Caco-2 (cell line): ENCODE measurements at regions not wholly inside any gene's neighbourhood (a gene's known extent, or its start where the extent isn't known, plus 50 kb on each side); places are given as distances from the start of the nearest gene placed in this dataset.

ENCODE experiments used
- BruUV-seq: library from RNA; stranded (reverse); fragments of 400-500 nt; replicated peaks from 2 replicates; lab custom pipeline; 2021; lab: Mats Ljungman, UMichigan
- CTCF ChIA-PET: fragments of 300-600 bp; sonication (Branson Sonifier 250); formaldehyde crosslinking; loops from one replicate; lab custom pipeline; 2022; ENCODE audit warnings: antibody characterized with exemption; lab: Charles Lee
- POLR2A ChIA-PET: fragments of 300-600 bp; sonication (Branson Sonifier 250); formaldehyde crosslinking; loops from one replicate; lab custom pipeline; 2022; ENCODE audit warnings: antibody characterized with exemption; lab: Charles Lee
- DNase-seq, 2 experiments: peaks; one replicate each; pipeline versions ENCODE4 v3.0.0 to v3.0.0-alpha.2; 2020 to 2022
- H3K27me3 ChIP-seq: replicated peaks from 2 replicates; pipeline ENCODE4 v1.6.0; 2011; ENCODE audit warnings: low read length; ENCODE audit not compliant: control insufficient read depth, insufficient read depth
- H3K36me3 ChIP-seq: 2 replicates; pipeline ENCODE4 v1.5.1; 2011; ENCODE audit warnings: low read length; ENCODE audit not compliant: control insufficient read depth, insufficient read depth
- H3K4me1 ChIP-seq: fragments of 250-450 bp; sonication (Bioruptor Pico); 2 replicates; pipeline ENCODE4 v1.5.1; 2020; ENCODE audit warnings: mild to moderate bottlenecking
- H3K4me3 ChIP-seq: 2 replicates; pipeline ENCODE4 v1.5.1; 2011; ENCODE audit warnings: low read depth, mild to moderate bottlenecking, control low read depth, low read length
- H3K9me3 ChIP-seq: fragments of 250-450 bp; sonication (Bioruptor Pico); 2 replicates; pipeline ENCODE4 v1.5.1; 2020; ENCODE audit warnings: mild to moderate bottlenecking, moderate library complexity
- H3K27ac Mint-ChIP-seq: one replicate; pipeline ENCODE4 v1.8.0; 2022; ENCODE audit warnings: mixed read lengths; ENCODE audit not compliant: unreplicated experiment
- H3K27me3 Mint-ChIP-seq: one replicate; pipeline ENCODE4 v1.8.0; 2022; ENCODE audit warnings: mixed read lengths; ENCODE audit not compliant: insufficient read depth, unreplicated experiment
- H3K36me3 Mint-ChIP-seq: one replicate; pipeline ENCODE4 v1.8.0; 2022; ENCODE audit warnings: mild to moderate bottlenecking, mixed read lengths; ENCODE audit not compliant: insufficient read depth, unreplicated experiment
- H3K4me1 Mint-ChIP-seq: one replicate; pipeline ENCODE4 v1.8.0; 2022; ENCODE audit warnings: low read depth, mixed read lengths; ENCODE audit not compliant: unreplicated experiment
- H3K4me3 Mint-ChIP-seq: one replicate; pipeline ENCODE4 v1.8.0; 2022; ENCODE audit warnings: mild to moderate bottlenecking, moderate library complexity, mixed read lengths; ENCODE audit not compliant: unreplicated experiment
- H3K9me3 Mint-ChIP-seq: one replicate; pipeline ENCODE4 v1.8.0; 2022; ENCODE audit warnings: mixed read lengths; ENCODE audit not compliant: unreplicated experiment
- intact Hi-C: fragments of 100-400 bp; cut with micrococcal nuclease; formaldehyde crosslinking; loops from one replicate; pipeline ENCODE4 v1.10.0; 2022; ENCODE audit not compliant: unreplicated experiment
- TF ChIP-seq, protein P1 (sequence below), 2 experiments: fragments of 200-600 bp in 1 of 2; IDR thresholded peaks; 1 replicate in 1 of 2; 2 replicates in 1 of 2; pipeline versions ENCODE4 v1.5.1 to v1.8.0; 2011 to 2022; ENCODE audit warnings: antibody characterized with exemption in 1 of 2, control low read depth in 1 of 2, inconsistent platforms in 1 of 2, low read depth in 1 of 2, low read length in 1 of 2, mild to moderate bottlenecking in 1 of 2, moderate library complexity in 1 of 2; ENCODE audit not compliant: insufficient read depth in 1 of 2, severe bottlenecking in 1 of 2, unreplicated experiment in 1 of 2

DNA sequence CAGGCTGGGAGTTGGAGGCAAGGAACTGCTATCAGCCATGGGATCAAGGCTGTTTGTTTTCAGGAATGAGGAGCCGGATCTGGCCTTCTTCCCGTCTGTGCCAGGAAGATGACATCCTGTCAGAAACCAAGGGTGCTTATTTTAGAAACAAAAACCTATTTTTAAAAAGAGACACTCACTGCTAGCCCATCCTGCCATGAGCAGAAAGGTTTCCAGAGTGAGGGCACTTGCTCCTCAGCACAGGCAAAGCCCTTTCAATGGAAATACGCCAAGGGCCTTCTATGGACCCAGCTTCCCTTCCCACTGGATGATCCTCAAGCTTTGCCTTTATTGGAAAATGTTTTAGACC is 132.6 kb upstream of the FSTL4 start:
- no TSS peak for BruUV-seq
- no peak overlapping the region for H3K4me3 ChIP-seq
- H3K9me3 Mint-ChIP-seq, result no peaks in the 10 kb centered on the region
- no peaks in the 10 kb centered on the region for H3K9me3 ChIP-seq
- CTCF ChIA-PET, result no interaction called here
- H3K4me3 Mint-ChIP-seq, result no peak overlapping the region
- peaks cover 7% of the 10 kb centered on the region; the same call in 1 of the 2 replicates for H3K4me1 ChIP-seq
- TF ChIP-seq, protein P1, sequence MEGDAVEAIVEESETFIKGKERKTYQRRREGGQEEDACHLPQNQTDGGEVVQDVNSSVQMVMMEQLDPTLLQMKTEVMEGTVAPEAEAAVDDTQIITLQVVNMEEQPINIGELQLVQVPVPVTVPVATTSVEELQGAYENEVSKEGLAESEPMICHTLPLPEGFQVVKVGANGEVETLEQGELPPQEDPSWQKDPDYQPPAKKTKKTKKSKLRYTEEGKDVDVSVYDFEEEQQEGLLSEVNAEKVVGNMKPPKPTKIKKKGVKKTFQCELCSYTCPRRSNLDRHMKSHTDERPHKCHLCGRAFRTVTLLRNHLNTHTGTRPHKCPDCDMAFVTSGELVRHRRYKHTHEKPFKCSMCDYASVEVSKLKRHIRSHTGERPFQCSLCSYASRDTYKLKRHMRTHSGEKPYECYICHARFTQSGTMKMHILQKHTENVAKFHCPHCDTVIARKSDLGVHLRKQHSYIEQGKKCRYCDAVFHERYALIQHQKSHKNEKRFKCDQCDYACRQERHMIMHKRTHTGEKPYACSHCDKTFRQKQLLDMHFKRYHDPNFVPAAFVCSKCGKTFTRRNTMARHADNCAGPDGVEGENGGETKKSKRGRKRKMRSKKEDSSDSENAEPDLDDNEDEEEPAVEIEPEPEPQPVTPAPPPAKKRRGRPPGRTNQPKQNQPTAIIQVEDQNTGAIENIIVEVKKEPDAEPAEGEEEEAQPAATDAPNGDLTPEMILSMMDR (IDR thresholded peaks at IDR 0.05; ENCODE audit: insufficient read depth in 1 of 2, low read depth in 1 of 2, low read length in 1 of 2, severe bottlenecking in 1 of 2, unreplicated experiment in 1 of 2), result no peak
- no peaks in the 10 kb centered on the region for H3K36me3 Mint-ChIP-seq
- no peaks in the 10 kb centered on the region for H3K27me3 ChIP-seq
- peaks cover 8% of the 10 kb centered on the region for H3K4me1 Mint-ChIP-seq
- no peaks in the 10 kb centered on the region for H3K36me3 ChIP-seq
- no peak for DNase-seq
- no peak overlapping the region for H3K27ac Mint-ChIP-seq
- POLR2A ChIA-PET, result no interaction called here
- H3K27me3 Mint-ChIP-seq, result no peaks in the 10 kb centered on the region
- intact Hi-C loops, result no loop called here

- CTCF ChIA-PET, result no interaction called here
- POLR2A ChIA-PET, result no interaction called here
- TF ChIP-seq, protein P1 (IDR thresholded peaks at IDR 0.05; ENCODE audit: insufficient read depth in 1 of 2, low read depth in 1 of 2, low read length in 1 of 2, severe bottlenecking in 1 of 2, unreplicated experiment in 1 of 2), result no peak
- Mint-ChIP-seq H3K4me3 (no peak overlapping the region), H3K9me3 (no peaks in the 10 kb centered on the region), H3K27me3 (no peaks in the 10 kb centered on the region), H3K36me3 (no peaks in the 10 kb centered on the region), H3K27ac (no peak overlapping the region), H3K4me1 (peaks cover 8% of the 10 kb centered on the region)
- H3K9me3 ChIP-seq, result no peaks in the 10 kb centered on the region
- H3K36me3 ChIP-seq, result no peaks in the 10 kb centered on the region
- H3K4me3 ChIP-seq, result no peak overlapping the region
- intact Hi-C loops, result no loop called here
- no TSS peak for BruUV-seq
- DNase-seq, result no peak
- peaks cover 7% of the 10 kb centered on the region; the same call in 1 of the 2 replicates for H3K4me1 ChIP-seq
- H3K27me3 ChIP-seq, result no peaks in the 10 kb centered on the region
Measured at GRCh38 chr5:133744051-133744959, 132.0 kb upstream of the FSTL4 start.

- H3K4me1 Mint-ChIP-seq, result peaks cover 8% of the 10 kb centered on the region
- H3K9me3 Mint-ChIP-seq, result no peaks in the 10 kb centered on the region
- Histone ChIP-seq H3K4me3 (no peak overlapping the region), H3K4me1 (peaks cover 7% of the 10 kb centered on the region; the same call in 1 of the 2 replicates), H3K27me3 (no peaks in the 10 kb centered on the region), H3K36me3 (no peaks in the 10 kb centered on the region), H3K9me3 (no peaks in the 10 kb centered on the region)
- no peaks in the 10 kb centered on the region for H3K27me3 Mint-ChIP-seq
- H3K27ac Mint-ChIP-seq, result no peak overlapping the region
- H3K36me3 Mint-ChIP-seq, result no peaks in the 10 kb centered on the region
- intact Hi-C loops, result loop anchor here (1.0 kb wide), 1 partner anchor 12 kb away; no protein-coding TSS in a partner anchor
- TF ChIP-seq, protein P1 (IDR thresholded peaks at IDR 0.05; ENCODE audit: insufficient read depth in 1 of 2, low read depth in 1 of 2, low read length in 1 of 2, severe bottlenecking in 1 of 2, unreplicated experiment in 1 of 2), result no peak
- POLR2A ChIA-PET, result no interaction called here
- peak overlapping the region; percentile 23 for H3K4me3 Mint-ChIP-seq
- DNase-seq, result peak; percentile 50 to 51
- CTCF ChIA-PET, result no interaction called here
- BruUV-seq, result no TSS peak
Measured at GRCh38 chr5:133742431-133742988, 130.2 kb upstream of the FSTL4 start.
